CD14-positive monocyte (primary cell): ENCODE measurements at regions not wholly inside any gene's neighbourhood (a gene's known extent, or its start where the extent isn't known, plus 50 kb on each side); places are given as distances from the start of the nearest gene placed in this dataset.

ENCODE experiments used
- DNase-seq, 3 donors: peaks; one replicate each; pipeline ENCODE4 v3.0.0-alpha.2; 2011 to 2022
- H2AFZ ChIP-seq: 2 replicates; pipeline ENCODE4 v1.6.0; 2012; ENCODE audit warnings: mild to moderate bottlenecking, low read depth, low read length, inconsistent platforms; ENCODE audit not compliant: insufficient read depth, poor library complexity, severe bottlenecking
- H3K27ac ChIP-seq, 2 donors: 1 replicate in 1 of 2; 2 replicates in 1 of 2; pipeline ENCODE4 v1.5.1; 2012 to 2013; ENCODE audit warnings: low read length in 2 of 2, control low read depth in 1 of 2, inconsistent platforms in 1 of 2, low read depth in 1 of 2, mild to moderate bottlenecking in 1 of 2
- H3K27me3 ChIP-seq, 2 donors: one replicate each; pipeline versions ENCODE4 v1.6.0 to v1.6.1; 2011 to 2013; ENCODE audit warnings: low read length in 2 of 2; ENCODE audit not compliant: control insufficient read depth in 2 of 2, insufficient read depth in 2 of 2
- H3K36me3 ChIP-seq, 2 donors: replicated peaks in 1 of 2; 1 replicate in 1 of 2; 2 replicates in 1 of 2; pipeline versions ENCODE4 v1.5.1 to v1.6.1; 2012 to 2013; ENCODE audit warnings: low read length in 2 of 2, control low read depth in 1 of 2, inconsistent platforms in 1 of 2, mild to moderate bottlenecking in 1 of 2; ENCODE audit not compliant: insufficient read depth in 2 of 2, control insufficient read depth in 1 of 2
- H3K4me1 ChIP-seq, 2 donors: 1 replicate in 1 of 2; 2 replicates in 1 of 2; pipeline versions ENCODE4 v1.5.1 to v1.6.1; 2012 to 2013; ENCODE audit warnings: low read length in 2 of 2, control low read depth in 1 of 2, inconsistent platforms in 1 of 2, mild to moderate bottlenecking in 1 of 2, moderate library complexity in 1 of 2; ENCODE audit not compliant: insufficient read depth in 2 of 2, control insufficient read depth in 1 of 2
- H3K4me2 ChIP-seq: replicated peaks from 2 replicates; pipeline ENCODE3; 2012; ENCODE audit warnings: low read length, moderate library complexity, mild to moderate bottlenecking; ENCODE audit not compliant: poor library complexity, severe bottlenecking; ENCODE audit errors: extremely low read depth
- H3K4me3 ChIP-seq, 3 experiments: fragments of 200-600 bp in 1 of 3; sonication (generic) in 1 of 3; replicated peaks in 1 of 3; 1 replicate in 2 of 3; 2 replicates in 1 of 3; pipeline ENCODE4 v1.5.1; 2011 to 2013; ENCODE audit warnings: low read length in 3 of 3, mild to moderate bottlenecking in 3 of 3, control low read depth in 2 of 3, low read depth in 2 of 3, inconsistent platforms in 1 of 3, moderate library complexity in 1 of 3
- H3K79me2 ChIP-seq: 2 replicates; pipeline ENCODE4 v1.6.0; 2012; ENCODE audit warnings: mild to moderate bottlenecking, control low read depth, inconsistent platforms, low read length, moderate library complexity; ENCODE audit not compliant: insufficient read depth
- H3K9ac ChIP-seq: 2 replicates; pipeline ENCODE4 v1.6.0; 2017; ENCODE audit warnings: low read length, mild to moderate bottlenecking; ENCODE audit not compliant: insufficient read depth, poor library complexity, severe bottlenecking
- H3K9me3 ChIP-seq, 2 donors: replicated peaks in 1 of 2; 1 replicate in 1 of 2; 2 replicates in 1 of 2; pipeline versions ENCODE4 v1.5.1 to v1.6.1; 2012 to 2013; ENCODE audit warnings: low read length in 2 of 2, control low read depth in 1 of 2; ENCODE audit not compliant: control insufficient read depth in 1 of 2, insufficient read depth in 1 of 2
- H4K20me1 ChIP-seq: 2 replicates; pipeline ENCODE4 v1.6.0; 2012; ENCODE audit warnings: mild to moderate bottlenecking, low read length, control low read depth, moderate library complexity; ENCODE audit not compliant: insufficient read depth
- H3K27ac Mint-ChIP-seq, 7 donors: one replicate each; pipeline ENCODE4 v1.8.0; 2020; ENCODE audit warnings: mild to moderate bottlenecking in 7 of 7, mixed read lengths in 7 of 7, moderate library complexity in 6 of 7, inconsistent platforms in 2 of 7
- H3K27me3 Mint-ChIP-seq, 3 donors: one replicate each; pipeline ENCODE4 v1.8.0; 2021 to 2022; ENCODE audit warnings: low read depth in 3 of 3, mild to moderate bottlenecking in 3 of 3, mixed read lengths in 3 of 3, moderate library complexity in 3 of 3, inconsistent platforms in 1 of 3
- H3K36me3 Mint-ChIP-seq, 2 donors: one replicate each; pipeline ENCODE4 v1.8.0; 2020; ENCODE audit warnings: mixed read lengths in 2 of 2, inconsistent platforms in 1 of 2, mild to moderate bottlenecking in 1 of 2
- H3K4me1 Mint-ChIP-seq: one replicate; pipeline ENCODE4 v1.8.0; 2020; ENCODE audit warnings: mild to moderate bottlenecking, mixed read lengths
- H3K4me3 Mint-ChIP-seq, 2 donors: one replicate each; pipeline ENCODE4 v1.8.0; 2020; ENCODE audit warnings: mild to moderate bottlenecking in 2 of 2, mixed read lengths in 2 of 2, moderate library complexity in 1 of 2
- H3K9me3 Mint-ChIP-seq, 7 donors: one replicate each; pipeline ENCODE4 v1.8.0; 2020 to 2022; ENCODE audit warnings: mixed read lengths in 7 of 7, mild to moderate bottlenecking in 6 of 7, moderate library complexity in 6 of 7, inconsistent platforms in 2 of 7
- WGBS: methylation state at CpG from one replicate; pipeline ENCODE4 v1.1.5; 2013; ENCODE audit warnings: missing lambda C conversion rate; ENCODE audit not compliant: insufficient coverage; 5-methylcytosine and 5-hydroxymethylcytosine counted together
- intact Hi-C, 2 donors: fragments of 100-400 bp; cut with micrococcal nuclease; formaldehyde crosslinking; loops; one replicate each; pipeline versions ENCODE4 v1.15.0 to v1.15.1; 2023
- TF ChIP-seq, protein P1 (sequence below): fragments of 200-600 bp; IDR thresholded peaks from one replicate; pipeline ENCODE4 v1.8.0; 2022; ENCODE audit warnings: antibody characterized with exemption, mild to moderate bottlenecking

DNA sequence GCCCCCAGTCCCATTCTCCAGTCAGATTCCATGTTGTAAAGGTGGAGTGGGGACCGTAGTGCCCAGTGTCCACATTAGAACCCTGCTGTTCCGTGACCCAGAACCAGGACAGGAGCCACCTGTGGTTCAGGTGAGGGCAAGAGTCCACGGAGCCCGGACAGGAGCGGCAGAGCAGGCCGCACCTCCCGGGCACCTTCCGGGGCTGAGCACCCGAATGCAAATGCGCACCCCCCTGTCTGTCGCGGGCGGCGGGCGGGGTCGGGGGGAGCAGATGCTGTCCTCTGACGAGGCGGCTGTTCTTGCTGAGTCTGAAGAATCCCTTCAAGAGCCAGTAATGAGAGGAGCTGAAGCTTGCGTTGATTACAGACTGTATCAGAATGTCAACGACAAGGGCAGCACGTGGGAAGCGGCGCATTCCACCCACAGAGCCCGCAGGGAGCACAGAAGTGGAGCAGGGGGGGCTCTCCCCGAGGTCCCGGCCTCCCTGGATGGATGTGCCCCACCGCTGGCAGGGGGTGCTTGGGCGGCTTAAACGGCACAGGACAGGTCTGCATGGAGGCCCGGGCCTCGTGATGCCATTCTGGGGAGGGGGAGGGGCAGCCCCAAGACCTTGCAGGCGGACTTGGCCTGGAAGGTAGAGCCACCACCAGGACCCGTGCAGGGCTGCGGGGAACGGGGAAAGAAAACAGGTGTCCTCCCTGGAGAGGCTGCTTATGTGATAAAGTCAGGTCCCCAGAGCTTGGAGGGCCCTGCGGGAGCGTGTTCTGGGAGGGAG lies 407.5 kb upstream of the RNF32 start:
- no peak overlapping the region for H3K9ac ChIP-seq
- WGBS, result 92% methylated on average over 36 of the region's 37 CpGs
- no peaks in the 10 kb centered on the region for H4K20me1 ChIP-seq
- H3K36me3 Mint-ChIP-seq, result no peaks in the 10 kb centered on the region
- no peak overlapping the region for H3K4me2 ChIP-seq
- no peaks in the 10 kb centered on the region for H3K27me3 ChIP-seq
- H2AFZ ChIP-seq, result no peak overlapping the region
- DNase-seq, result no peak
- H3K79me2 ChIP-seq, result no peaks in the 10 kb centered on the region
- peaks cover 0 to 3% (median 1%) of the 10 kb centered on the region in 3 donors for H3K27me3 Mint-ChIP-seq
- H3K27ac ChIP-seq, result no peak overlapping the region
- intact Hi-C loops, result no loop called here
- H3K9me3 ChIP-seq, result peaks cover 0 to 3% of the 10 kb centered on the region in 2 donors
- no peak overlapping the region for H3K27ac Mint-ChIP-seq
- no peaks in the 10 kb centered on the region for H3K4me1 ChIP-seq
- TF ChIP-seq, protein P1, sequence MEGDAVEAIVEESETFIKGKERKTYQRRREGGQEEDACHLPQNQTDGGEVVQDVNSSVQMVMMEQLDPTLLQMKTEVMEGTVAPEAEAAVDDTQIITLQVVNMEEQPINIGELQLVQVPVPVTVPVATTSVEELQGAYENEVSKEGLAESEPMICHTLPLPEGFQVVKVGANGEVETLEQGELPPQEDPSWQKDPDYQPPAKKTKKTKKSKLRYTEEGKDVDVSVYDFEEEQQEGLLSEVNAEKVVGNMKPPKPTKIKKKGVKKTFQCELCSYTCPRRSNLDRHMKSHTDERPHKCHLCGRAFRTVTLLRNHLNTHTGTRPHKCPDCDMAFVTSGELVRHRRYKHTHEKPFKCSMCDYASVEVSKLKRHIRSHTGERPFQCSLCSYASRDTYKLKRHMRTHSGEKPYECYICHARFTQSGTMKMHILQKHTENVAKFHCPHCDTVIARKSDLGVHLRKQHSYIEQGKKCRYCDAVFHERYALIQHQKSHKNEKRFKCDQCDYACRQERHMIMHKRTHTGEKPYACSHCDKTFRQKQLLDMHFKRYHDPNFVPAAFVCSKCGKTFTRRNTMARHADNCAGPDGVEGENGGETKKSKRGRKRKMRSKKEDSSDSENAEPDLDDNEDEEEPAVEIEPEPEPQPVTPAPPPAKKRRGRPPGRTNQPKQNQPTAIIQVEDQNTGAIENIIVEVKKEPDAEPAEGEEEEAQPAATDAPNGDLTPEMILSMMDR, result no peak
- no peaks in the 10 kb centered on the region for H3K36me3 ChIP-seq
- no peak overlapping the region for H3K4me3 ChIP-seq
- no peak overlapping the region for H3K4me3 Mint-ChIP-seq
- peaks cover 0 to 5% (median 2%) of the 10 kb centered on the region in 7 donors for H3K9me3 Mint-ChIP-seq
- no peaks in the 10 kb centered on the region for H3K4me1 Mint-ChIP-seq

DNA sequence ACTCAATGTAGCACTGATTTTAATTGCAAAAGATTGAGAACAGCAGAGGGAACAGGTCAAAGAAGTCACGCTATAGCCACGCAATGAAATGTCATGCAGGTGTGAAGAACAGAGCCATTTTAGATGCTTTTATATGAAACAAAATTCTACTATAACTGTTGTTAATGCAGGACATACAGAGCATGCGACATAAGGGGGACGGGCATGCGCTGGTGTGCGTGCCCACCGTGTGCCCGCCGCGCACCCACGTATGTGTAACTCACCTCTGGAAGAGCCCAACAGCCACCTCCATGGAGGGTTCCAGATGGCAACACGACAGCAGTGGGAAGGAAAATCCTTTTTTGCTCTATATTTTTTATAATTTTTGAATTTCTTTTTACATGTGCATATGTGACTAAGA lies 410.0 kb upstream of the RNF32 start:
- Histone ChIP-seq H3K27me3 (no peaks in the 10 kb centered on the region), H3K9ac (no peak overlapping the region), H3K79me2 (no peaks in the 10 kb centered on the region), H3K9me3 (peaks cover 0 to 9% of the 10 kb centered on the region in 2 donors), H2AFZ (no peak overlapping the region), H3K27ac (no peak overlapping the region), H4K20me1 (no peaks in the 10 kb centered on the region), H3K4me1 (no peaks in the 10 kb centered on the region), H3K36me3 (no peaks in the 10 kb centered on the region), H3K4me3 (no peak overlapping the region), H3K4me2 (no peak overlapping the region)
- Mint-ChIP-seq H3K27ac (no peak overlapping the region), H3K4me1 (no peaks in the 10 kb centered on the region), H3K27me3 (peaks cover 0 to 3% (median 1%) of the 10 kb centered on the region in 3 donors), H3K9me3 (peaks cover 0 to 5% (median 2%) of the 10 kb centered on the region in 7 donors), H3K4me3 (no peak overlapping the region), H3K36me3 (no peaks in the 10 kb centered on the region)
- TF ChIP-seq, protein P1, result no peak
- intact Hi-C loops, result no loop called here
- DNase-seq, result no peak
- no CpG with 5 or more reads among the region's 12 CpGs for WGBS
